GM19043 (cell line): ENCODE measurements at regions not wholly inside any gene's neighbourhood (a gene's known extent, or its start where the extent isn't known, plus 50 kb on each side); places are given as distances from the start of the nearest gene placed in this dataset.
"Not testable (repeated sequence)": the region's sequence is repeated elsewhere in the genome, so short reads cannot be mapped to it uniquely, and the experiment has no call there.

ENCODE experiments used
- ATAC-seq: cut with Tn5 transposase; IDR thresholded peaks from one replicate; pipeline ENCODE4 v1.9.1; 2021; ENCODE audit warnings: low read depth; ENCODE audit not compliant: unreplicated experiment

- no peak for ATAC-seq
These were observed 436.0 kb upstream of the CDH9 start for GRCh38 chr5:27474395-27474794.

GRCh38 chr5:27474047-27474309 lies 435.6 kb upstream of the CDH9 start:
- no peak for ATAC-seq

GRCh38 chr5:27473307-27474046 lies 435.1 kb upstream of the CDH9 start:
- no peak for ATAC-seq

- ATAC-seq, result no peak
These were observed 434.5 kb upstream of the CDH9 start for GRCh38 chr5:27472871-27473270.

- ATAC-seq, result peak; percentile 79
These were observed 433.8 kb upstream of the CDH9 start for GRCh38 chr5:27472000-27472763.

GRCh38 chr5:27466959-27467358 lies 428.6 kb upstream of the CDH9 start:
- no peak for ATAC-seq

- ATAC-seq, result no peak
These were observed 426.8 kb upstream of the CDH9 start for GRCh38 chr5:27465140-27465539.

GRCh38 chr5:27463446-27464149 lies 425.2 kb upstream of the CDH9 start:
- no peak for ATAC-seq

- no peak for ATAC-seq
These were observed 424.6 kb upstream of the CDH9 start for GRCh38 chr5:27462936-27463335.

GRCh38 chr5:27458287-27458686 lies 419.9 kb upstream of the CDH9 start:
- ATAC-seq, result no peak

GRCh38 chr5:27451377-27451776 lies 413.0 kb upstream of the CDH9 start:
- no peak for ATAC-seq

GRCh38 chr5:27450607-27451006 lies 412.2 kb upstream of the CDH9 start:
- ATAC-seq, result no peak

- ATAC-seq, result not testable (repeated sequence)
These were observed 401.0 kb upstream of the CDH9 start for GRCh38 chr5:27439383-27439782.

- no peak for ATAC-seq
These were observed 399.3 kb upstream of the CDH9 start for GRCh38 chr5:27437594-27438200.

- ATAC-seq, result no peak
These were observed 395.9 kb upstream of the CDH9 start for GRCh38 chr5:27434335-27434734.

- no peak for ATAC-seq
These were observed 375.7 kb upstream of the CDH9 start for GRCh38 chr5:27414099-27414498.

GRCh38 chr5:27412384-27412783 lies 374.0 kb upstream of the CDH9 start:
- no peak for ATAC-seq

- no peak for ATAC-seq
These were observed 367.6 kb upstream of the CDH9 start for GRCh38 chr5:27406020-27406419.

GRCh38 chr5:27403243-27403882 lies 365.0 kb upstream of the CDH9 start:
- no peak for ATAC-seq

GRCh38 chr5:27402828-27403227 lies 364.4 kb upstream of the CDH9 start:
- ATAC-seq, result no peak

- no peak for ATAC-seq
These were observed 358.6 kb upstream of the CDH9 start for GRCh38 chr5:27396998-27397397.
